ENCODE measurements at regions not wholly inside any gene's neighbourhood (a gene's known extent, or its start where the extent isn't known, plus 50 kb on each side); places are given as distances from the start of the nearest gene placed in this dataset.
"Not testable (repeated sequence)": the region's sequence is repeated elsewhere in the genome, so short reads cannot be mapped to it uniquely, and the experiment has no call there.

- no peak for DNase-seq (ENCODE audit: low read depth, low spot score)
- no peak for TF ChIP-seq CTCF (conservative IDR thresholded peaks at IDR 0.05)
- Mint-ChIP-seq H3K36me3 (ENCODE audit: low read depth) (no peaks in the 10 kb centered on the region), H3K4me1 (no peaks in the 10 kb centered on the region), H3K27me3 (ENCODE audit: low read depth) (no peaks in the 10 kb centered on the region), H3K9me3 (peaks cover 2% of the 10 kb centered on the region), H3K27ac (ENCODE audit: unreplicated experiment) (no peak overlapping the region), H3K4me3 (no peak overlapping the region)
These were observed 286.1 kb upstream of the HNRNPA3 start for GRCh38 chr2:176926453-176926852.

- H3K27ac Mint-ChIP-seq (ENCODE audit: unreplicated experiment); H3K4me1 Mint-ChIP-seq; H3K27me3 Mint-ChIP-seq (ENCODE audit: low read depth); H3K4me3 Mint-ChIP-seq; H3K36me3 Mint-ChIP-seq (ENCODE audit: low read depth); DNase-seq (ENCODE audit: low read depth, low spot score); H3K9me3 Mint-ChIP-seq: not testable (repeated sequence)
These were observed 283.2 kb upstream of the HNRNPA3 start for GRCh38 chr2:176929387-176929786.

- H3K27ac Mint-ChIP-seq (ENCODE audit: unreplicated experiment): no peak overlapping the region
- H3K27me3 Mint-ChIP-seq (ENCODE audit: low read depth): no peaks in the 10 kb centered on the region
- H3K9me3 Mint-ChIP-seq: peaks cover 2% of the 10 kb centered on the region
- DNase-seq (ENCODE audit: low read depth, low spot score): no peak
- peaks cover 3% of the 10 kb centered on the region for H3K4me1 Mint-ChIP-seq
- no peak overlapping the region for H3K4me3 Mint-ChIP-seq
- TF ChIP-seq CTCF (conservative IDR thresholded peaks at IDR 0.05): no peak
- H3K36me3 Mint-ChIP-seq (ENCODE audit: low read depth): no peaks in the 10 kb centered on the region
These were observed 280.7 kb upstream of the HNRNPA3 start for GRCh38 chr2:176931588-176932563.

GRCh38 chr2:176934131-176934530 lies 278.5 kb upstream of the HNRNPA3 start:
- no peak for TF ChIP-seq CTCF (conservative IDR thresholded peaks at IDR 0.05)
- H3K36me3 Mint-ChIP-seq (ENCODE audit: low read depth): no peaks in the 10 kb centered on the region
- DNase-seq (ENCODE audit: low read depth, low spot score): no peak
- no peaks in the 10 kb centered on the region for H3K9me3 Mint-ChIP-seq
- H3K4me3 Mint-ChIP-seq: no peak overlapping the region
- H3K27ac Mint-ChIP-seq (ENCODE audit: unreplicated experiment): no peak overlapping the region
- H3K4me1 Mint-ChIP-seq: peaks cover 3% of the 10 kb centered on the region
- H3K27me3 Mint-ChIP-seq (ENCODE audit: low read depth): no peaks in the 10 kb centered on the region

- H3K36me3 Mint-ChIP-seq (ENCODE audit: low read depth): no peaks in the 10 kb centered on the region
- H3K4me3 Mint-ChIP-seq: no peak overlapping the region
- H3K27me3 Mint-ChIP-seq (ENCODE audit: low read depth): no peaks in the 10 kb centered on the region
- DNase-seq (ENCODE audit: low read depth, low spot score): no peak
- no peak overlapping the region for H3K27ac Mint-ChIP-seq (ENCODE audit: unreplicated experiment)
- no peak for TF ChIP-seq CTCF (conservative IDR thresholded peaks at IDR 0.05)
- no peaks in the 10 kb centered on the region for H3K9me3 Mint-ChIP-seq
- peaks cover 3% of the 10 kb centered on the region for H3K4me1 Mint-ChIP-seq
These were observed 277.7 kb upstream of the HNRNPA3 start for GRCh38 chr2:176934869-176935415.

- H3K27me3 Mint-ChIP-seq (ENCODE audit: low read depth): no peaks in the 10 kb centered on the region
- H3K36me3 Mint-ChIP-seq (ENCODE audit: low read depth): no peaks in the 10 kb centered on the region
- H3K27ac Mint-ChIP-seq (ENCODE audit: unreplicated experiment): no peak overlapping the region
- DNase-seq (ENCODE audit: low read depth, low spot score): no peak
- no peaks in the 10 kb centered on the region for H3K9me3 Mint-ChIP-seq
- no peak overlapping the region for H3K4me3 Mint-ChIP-seq
- no peak for TF ChIP-seq CTCF (conservative IDR thresholded peaks at IDR 0.05)
- H3K4me1 Mint-ChIP-seq: peaks cover 3% of the 10 kb centered on the region
These were observed 277.0 kb upstream of the HNRNPA3 start for GRCh38 chr2:176935543-176936102.

All from neural crest cell (in vitro differentiated cells).